ENCODE measurements at regions not wholly inside any gene's neighbourhood (a gene's known extent, or its start where the extent isn't known, plus 50 kb on each side); places are given as distances from the start of the nearest gene placed in this dataset.

DNA sequence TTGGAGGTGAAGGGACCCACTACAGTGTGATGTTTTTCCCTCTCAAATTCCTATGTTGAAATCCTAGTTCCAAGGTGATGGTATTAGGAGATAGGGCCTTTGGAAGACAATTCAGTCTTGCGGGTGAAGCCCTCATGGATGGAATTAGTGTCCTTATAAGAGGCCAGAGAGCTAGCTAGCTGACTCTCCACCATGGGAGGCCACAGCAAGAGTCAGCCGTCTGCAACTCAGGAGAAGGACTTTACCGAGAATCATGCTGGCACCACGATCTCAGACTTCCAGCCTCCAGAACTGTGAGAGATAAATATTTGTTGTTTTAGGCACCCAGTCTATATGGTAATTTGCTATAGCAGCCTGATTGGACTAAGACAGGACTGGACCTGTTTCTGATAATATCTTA is 461.4 kb downstream of the TSN start:
- DNase-seq: no peak

DNA sequence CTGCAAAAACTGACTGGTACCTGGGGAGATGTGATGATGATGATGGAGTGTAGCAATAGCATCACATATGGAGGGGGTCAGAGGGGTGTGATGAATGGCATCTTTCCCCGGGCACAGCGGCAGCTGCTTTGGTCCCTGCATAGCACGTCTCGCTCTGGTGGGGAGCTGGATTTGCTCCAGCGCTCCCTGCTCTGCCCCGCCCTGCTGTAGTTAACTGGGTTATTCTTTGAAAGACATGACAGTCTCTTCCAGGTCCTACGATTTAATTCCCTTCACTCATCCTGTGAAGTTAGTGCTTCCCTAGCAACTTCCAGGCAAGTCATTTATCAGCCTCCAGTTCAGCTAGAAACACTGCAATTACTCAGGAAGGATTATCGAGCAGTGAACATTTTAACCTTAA is 463.1 kb downstream of the TSN start:
- no peak for DNase-seq

DNA sequence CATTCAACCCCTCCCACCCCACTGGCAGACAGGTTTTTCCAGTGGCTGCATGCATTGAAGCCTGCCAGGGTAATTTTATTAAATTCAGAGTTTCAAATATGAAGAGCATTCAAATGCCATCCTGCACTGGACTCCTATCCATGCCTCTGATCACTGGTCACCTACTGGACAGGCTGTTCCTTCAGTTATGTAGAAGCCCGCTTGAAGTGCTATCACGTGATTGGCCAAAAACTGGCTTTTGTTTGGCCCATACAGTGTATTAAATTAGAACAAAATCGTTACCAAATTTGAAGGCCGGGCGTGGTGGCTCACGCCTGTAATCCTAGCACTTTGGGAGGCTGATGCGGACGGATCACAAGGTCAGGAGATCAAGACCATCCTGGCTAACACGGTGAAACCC is 464.1 kb downstream of the TSN start:
- DNase-seq: no peak

DNA sequence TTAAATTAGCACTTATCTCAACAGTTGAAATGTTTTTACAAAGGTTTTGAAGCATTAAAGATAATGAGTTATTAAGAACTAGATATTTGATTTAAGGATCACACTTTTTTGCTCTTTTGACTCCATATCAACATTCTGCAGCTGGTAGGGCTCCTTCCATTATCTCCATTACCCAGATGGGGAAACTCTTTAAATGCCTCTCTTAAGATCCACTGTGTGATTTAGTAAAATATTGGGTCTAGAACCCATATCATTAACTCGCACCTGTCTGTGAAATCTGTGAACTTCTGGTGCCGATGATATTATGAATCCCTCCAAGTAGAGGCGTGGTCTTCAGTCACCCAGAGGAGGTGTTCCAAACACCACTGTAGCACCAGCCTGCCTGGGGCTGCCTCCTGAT is 466.2 kb downstream of the TSN start:
- DNase-seq: no peak

DNA sequence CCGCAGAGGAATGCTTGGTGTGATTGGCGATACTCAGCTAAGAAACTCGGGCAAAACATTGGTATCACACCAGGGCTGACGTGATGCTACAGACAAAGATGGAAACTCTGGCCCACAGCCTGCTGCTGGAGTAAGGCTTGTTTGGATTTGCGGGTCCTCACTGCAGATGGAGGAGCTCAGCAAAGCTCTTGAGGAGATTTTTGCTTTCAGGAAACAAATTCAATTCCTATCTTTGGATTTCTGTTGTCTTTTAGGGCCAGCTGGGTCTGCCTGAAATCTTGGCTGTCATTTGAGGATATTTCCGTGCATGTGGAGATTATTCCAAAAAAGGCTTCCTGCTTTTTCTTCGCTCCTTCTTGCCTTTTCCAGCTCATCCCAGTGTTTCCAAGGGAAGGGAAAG is 475.8 kb downstream of the TSN start:
- no peak for DNase-seq

DNA sequence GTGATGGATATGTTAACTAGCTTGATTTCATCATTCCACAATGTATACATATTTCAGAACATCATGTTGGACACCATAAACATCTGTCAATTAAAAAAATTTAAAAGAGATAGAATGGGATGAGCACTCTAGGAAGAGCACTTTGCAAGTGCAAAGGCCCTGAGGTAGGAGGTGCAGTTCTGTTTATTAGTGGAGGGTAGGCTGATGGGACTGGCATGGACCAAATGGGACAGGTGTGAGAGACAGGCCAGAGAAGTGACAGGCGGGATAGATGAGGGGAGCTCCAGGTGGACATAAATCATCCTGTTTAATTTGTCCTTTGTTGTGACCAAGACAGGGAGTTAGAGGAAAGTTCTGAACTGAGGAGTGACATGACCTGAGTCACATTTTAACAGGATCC is 477.9 kb downstream of the TSN start:
- DNase-seq: no peak

DNA sequence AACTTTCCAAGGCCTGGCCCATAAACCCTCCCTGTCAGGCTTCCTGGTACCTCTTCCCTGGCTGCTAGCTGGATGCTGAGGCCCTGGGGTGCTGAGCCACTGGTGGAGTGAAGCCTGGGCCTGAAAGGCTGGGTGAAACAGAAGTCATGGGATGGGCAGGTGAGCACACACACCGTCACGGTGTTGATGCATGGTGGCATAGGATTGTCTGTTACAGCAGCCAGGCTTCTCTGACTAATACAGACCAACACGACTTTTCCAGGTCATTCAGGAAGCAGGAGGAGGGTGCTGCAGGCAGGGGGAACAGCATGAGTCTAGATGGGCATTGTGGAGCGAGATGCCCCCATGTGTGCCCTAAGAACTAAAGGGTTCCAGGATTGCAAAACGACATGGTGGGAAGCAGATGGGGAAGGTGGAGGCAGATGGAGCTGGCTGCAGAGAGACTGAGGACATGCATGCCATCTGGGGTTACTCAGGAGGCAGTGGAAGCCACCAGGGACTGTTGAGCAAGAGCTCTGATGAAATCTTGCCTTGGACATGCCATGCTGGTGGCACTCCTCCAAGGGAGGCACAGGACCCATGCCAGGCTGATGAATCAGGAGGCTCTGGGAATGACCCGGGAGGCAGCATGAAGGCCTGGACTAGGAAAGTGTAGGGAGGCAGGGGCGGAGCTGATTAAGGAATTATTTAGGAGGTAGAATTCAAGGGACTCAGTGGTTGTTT is 480.9 kb downstream of the TSN start:
- DNase-seq: peak in 1 of 51 donors; percentile 7

DNA sequence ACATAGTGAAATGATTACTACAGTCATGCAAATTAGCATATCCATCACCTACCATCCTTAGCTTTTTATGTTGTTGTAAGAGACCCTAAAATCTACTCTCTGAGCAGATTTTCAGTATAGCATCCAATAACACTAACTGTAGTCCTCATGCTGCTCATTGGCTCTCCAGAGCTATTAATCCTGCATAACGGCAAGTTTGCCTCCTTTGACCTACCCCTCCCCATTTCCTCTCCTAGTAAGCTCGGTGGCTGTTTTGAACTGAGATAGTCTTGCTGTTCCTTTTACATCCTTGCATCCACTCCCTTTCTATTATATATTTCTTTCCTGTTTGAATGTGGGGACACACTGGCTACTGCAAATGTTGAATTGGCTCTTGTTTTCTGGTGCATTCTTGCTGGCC is 481.5 kb downstream of the TSN start:
- no peak for DNase-seq

DNA sequence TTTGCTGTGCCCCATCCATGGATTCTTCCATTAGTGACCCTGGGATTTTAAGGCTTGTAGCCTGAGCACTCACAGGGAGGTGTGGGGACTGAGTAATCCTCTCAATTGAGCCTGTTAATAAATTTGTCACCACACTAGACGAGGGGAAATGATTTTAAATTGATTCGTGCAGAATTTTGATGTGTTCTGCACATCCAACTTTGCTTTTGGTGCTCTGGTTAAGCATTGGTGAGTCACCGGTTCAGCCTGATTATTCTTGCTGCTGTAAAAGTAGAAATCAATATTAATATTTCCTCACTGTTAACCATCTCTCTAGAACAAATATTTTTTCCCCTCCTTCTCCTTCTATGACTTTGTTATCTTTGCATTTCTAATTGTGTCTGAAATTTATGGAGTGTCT is 482.0 kb downstream of the TSN start:
- no peak for DNase-seq

DNA sequence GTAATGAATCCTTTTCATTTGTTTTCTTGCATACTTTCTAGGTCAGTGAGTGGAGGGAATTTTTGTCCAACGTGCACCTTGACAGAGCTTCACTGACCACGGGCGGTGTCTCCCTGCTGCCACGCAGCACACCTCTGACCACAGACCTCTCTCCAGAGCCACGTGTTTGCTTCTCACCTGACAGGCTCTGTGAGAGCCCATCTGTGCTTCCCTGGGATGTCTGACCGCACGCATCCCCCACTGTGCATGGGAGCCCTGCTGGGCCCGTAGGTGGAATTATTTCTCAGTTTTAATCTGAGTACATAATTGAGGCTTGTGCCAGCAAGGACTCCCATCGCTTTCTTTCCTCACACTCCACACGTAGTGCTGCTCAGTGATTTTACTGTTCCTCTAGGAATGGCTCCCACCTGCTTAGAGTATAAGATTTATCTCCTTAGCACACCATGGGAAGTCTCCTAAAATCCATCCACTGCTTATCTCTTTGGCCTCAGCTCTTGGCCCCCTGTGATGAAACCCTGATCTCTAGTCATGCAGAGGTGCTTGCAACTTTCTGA is 482.6 kb downstream of the TSN start:
- no peak for DNase-seq

DNA sequence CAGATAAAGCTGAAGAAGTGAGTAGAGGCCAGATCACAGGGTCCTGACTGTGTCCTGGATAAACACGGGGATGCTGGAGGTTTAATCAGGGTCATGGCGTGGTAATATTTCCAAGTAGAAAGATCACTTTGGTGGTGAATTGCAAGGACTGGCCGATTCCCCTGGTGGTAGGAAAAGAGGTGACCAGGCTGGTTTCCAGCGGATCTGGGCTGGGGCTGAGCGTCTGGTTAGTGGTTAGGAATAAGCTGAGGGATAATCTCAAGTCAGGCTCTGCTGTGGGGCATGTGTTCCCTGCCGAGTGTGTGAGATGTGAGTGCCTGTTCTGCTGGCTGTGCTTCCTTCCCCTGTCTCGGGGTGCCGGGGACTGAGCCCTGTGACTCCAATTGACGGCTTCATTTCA is 484.0 kb downstream of the TSN start:
- DNase-seq: no peak

DNA sequence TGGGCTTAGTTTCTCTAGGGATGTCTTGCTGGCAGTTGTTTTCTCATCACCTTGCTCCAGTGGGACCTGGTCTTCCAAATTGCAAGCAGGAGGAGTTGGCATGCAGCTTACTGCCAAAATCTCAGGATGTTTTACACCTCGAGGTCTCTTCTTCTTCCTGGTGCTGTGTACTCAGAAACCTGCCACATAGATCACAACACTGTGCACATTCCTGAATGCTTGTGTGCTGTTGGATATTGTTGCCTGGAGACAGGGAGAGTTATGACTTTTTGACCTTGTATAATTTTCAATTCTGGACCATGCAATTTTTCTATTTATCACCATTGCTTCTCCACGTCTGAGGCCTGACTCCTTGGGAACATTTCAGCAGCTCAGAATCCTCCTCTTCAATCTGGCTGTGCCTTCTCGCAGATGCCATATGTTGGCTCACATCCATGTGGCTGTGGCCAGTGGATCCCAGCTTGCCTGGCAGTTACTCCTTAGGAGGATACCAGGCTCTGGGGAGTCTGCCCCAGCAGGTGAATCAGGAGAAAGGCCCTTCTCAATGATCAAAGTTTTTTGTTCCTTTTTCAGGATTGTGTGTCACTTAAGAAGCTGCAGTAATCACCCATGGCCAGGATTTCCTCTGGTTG is 489.3 kb downstream of the TSN start:
- no peak for DNase-seq

DNA sequence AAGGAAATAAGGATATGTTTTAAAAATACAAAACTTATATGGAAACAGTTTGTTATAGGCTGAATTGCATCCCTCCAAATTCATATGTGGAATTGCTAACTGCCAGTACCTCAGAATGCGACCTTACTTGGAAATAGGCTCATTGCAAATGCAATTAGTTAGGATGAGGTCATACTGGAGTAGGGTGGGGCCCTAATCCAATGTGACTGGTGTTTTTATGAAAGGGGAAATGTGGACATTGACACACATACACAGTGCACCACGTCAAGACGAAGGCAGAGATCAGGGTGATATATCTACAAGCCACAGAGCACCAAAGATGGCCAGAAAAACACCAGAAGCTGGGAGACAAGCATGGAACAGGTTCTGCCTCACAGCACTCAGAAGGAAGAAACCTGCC is 494.2 kb downstream of the TSN start:
- no peak for DNase-seq

DNA sequence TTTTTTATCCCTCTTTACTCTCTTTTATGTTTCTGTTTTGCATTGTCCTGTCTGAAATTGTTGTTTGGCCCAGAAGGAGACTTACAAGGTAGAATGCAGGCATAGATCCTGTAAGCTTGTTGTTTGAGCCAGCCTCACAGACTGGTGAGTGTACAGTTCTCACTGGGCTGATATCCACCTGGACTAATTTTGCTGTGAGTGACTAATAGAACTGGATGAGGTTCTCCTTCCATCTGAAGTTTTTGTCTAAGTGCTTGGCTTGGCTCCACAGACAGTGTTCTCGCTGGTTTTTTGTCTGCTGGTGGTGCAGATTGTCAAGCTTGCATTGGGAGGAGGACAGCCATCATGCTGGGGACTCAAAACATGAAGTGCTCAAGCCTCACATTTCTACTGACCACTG is 495.7 kb downstream of the TSN start:
- no peak for DNase-seq

DNA sequence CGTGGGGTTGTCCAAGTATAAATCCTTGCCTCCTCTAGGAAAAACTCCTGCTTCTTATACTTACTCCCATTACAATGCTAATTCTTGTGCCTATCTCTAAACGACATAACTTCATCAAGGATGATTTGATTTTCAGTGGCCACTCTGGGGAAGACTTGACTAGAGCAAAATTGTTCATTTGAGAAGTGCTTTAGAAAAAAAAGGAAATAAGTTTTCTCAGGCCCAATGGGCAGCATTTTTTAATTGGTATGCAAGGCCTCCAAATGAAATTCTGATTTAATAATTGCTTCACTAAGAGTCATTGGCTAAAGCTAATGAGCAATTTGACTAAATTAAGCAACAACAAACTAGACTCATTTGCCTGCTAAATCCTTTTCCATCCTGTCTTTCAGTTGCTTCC is 496.1 kb downstream of the TSN start:
- no peak for DNase-seq

DNA sequence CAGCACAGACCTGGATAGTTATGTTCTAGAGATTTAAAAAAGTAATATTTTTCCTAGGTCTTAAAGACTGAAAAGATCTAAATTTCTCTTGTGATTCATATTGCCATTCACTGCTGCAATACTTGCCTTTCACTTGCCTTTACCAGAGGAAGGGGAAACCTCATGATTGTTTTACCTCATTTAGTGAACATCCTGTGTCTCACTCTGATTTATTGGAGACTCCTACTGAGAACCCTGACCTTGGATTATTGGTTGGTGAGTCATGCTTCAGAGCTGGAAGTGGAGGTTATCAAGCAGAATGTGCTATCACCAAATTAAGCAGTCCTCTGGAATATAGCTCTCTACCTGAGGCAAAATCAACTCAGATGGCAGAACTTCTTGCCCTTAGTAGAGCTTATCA is 500.5 kb downstream of the TSN start:
- no peak for DNase-seq

DNA sequence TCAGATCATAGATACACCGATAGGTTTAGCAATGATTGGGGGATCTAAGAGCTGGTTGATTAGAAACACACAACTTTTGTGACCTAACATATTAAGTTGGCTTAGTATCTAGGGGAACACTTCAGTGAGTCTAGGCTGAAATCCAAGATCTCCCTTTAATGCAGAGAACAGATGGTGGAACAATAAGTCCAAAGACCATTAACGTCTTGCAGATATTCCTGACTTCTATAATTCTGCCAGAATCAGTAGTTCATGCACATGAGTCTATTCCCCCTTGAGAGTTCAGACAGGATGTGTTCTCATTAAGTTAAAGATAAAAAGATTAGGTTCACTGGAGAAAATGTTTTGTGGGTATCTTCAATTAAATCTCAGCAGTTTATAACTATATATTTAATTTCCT is 506.5 kb downstream of the TSN start:
- no peak for DNase-seq

DNA sequence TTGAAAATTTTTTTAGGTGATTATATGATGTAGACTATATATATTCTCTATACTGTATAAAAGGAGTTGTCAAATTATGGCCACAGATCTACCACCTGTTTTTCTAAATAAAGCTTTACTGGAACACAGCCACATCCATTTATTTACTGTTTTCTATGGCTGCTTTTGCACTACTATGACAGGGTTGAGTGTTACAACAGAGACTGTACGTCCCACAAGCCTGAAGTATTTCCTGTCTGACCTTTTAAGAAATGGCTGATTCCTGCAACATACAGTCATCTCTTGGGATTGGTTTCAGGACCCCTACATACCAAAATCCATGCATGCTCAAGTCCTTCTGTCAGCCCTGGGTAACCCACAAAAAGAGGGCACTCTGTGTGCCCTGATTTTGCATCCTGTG is 508.3 kb downstream of the TSN start:
- no peak for DNase-seq

DNA sequence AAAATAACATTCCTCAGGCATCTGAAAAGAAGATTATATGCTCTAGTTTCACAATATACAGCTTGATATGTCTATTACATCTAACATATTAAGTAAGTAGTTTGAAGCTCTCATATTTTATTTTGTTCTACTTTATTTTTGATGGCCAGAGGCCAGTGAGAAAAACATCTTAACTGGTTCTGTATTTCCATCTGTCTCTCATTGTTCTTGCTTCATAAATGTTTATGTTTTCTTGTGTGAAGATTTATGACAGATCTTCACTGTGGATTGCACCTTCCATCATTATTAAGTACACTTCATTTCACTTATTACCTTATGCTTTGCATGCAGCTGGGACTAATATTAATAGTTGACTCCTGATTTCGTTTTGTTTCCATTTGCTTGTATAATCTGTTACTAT is 511.2 kb downstream of the TSN start:
- DNase-seq: no peak

DNA sequence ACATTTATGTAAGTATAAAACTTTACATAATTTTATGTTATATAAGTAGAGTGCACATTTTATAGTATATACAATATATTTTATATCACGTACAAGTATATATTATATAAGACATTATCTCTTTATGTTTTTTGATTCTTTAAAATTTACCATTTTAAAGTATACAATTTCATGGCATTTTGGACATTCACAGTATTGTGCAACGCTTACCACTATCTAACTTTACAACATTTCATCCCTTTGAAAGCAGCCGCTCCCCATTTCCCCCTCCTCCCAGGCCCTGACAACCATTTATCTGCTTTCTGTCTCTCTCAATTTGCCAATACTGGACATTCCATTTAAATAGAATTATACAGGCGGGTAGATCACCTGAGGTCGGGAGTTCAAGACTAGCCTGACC is 512.5 kb downstream of the TSN start:
- DNase-seq: no peak

DNA sequence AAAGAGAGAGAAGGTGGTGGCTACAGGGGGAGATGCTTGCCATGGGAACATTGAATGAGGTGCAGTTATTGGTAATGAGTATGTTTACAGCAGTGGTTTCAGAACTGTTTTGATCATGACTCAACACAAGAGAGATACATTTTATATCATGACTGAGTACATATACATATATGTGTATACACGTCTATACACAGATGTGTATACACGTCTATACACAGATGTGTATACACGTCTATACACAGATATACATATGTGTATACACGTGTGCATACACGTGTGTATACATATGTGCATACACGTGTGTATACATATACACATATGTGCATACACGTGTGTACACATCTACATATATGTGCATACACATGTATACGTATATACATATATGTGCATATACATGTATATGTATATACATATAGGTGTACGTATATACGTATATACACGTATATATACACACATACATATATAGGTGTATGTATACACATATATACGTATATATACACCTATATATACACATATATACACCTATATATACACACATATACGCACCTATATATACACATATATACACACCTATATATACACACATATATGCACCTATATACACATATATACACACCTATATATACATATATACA is 518.5 kb downstream of the TSN start:
- no peak for DNase-seq

DNA sequence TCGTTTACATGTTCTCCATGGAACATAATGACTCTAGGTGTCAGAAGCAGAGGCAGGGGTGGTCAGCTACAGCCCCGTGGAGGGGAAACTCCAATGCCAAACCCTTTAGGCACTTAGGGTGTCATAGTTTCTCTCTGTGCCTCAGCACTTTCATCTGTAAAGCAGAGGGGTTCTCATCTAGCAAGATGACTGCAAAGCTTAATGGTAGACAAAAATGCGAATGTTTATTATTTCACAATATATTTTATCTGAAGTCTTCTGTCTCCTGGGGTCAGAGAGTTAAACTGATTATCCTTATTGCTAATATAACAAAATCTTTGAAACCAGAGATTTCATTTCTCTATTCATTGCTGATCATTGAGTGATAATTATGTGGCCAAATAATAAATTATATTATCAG is 522.5 kb downstream of the TSN start:
- DNase-seq: no peak

DNA sequence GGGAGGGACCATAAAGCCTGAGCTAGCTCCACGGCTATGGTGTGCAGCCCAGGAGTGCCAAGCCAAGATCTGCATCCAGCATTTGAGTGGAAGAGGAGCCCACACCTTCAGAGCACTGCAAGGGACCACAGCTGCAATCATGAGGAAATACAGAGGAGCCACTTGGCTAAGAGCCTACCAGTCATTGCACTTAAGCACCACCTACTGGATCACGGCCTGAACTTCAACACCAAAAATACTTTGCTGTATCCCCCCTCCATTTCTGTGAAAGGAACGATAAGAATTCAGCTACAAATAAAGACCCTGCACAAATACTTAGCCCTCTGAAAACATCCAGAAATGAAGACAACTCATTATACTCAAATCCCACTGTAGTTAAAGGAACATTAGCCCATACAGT is 545.3 kb downstream of the TSN start:
- no peak for DNase-seq
